Spleen (tissue), 7 donors: ENCODE measurements at regions not wholly inside any gene's neighbourhood (a gene's known extent, or its start where the extent isn't known, plus 50 kb on each side); places are given as distances from the start of the nearest gene placed in this dataset.
"Not testable (repeated sequence)": the region's sequence is repeated elsewhere in the genome, so short reads cannot be mapped to it uniquely, and the experiment has no call there.

Source experiments
- CTCF ChIP-seq, 11 experiments: fragments of 200-600 bp in 7 of 11; fragments of 450-650 bp in 4 of 11; sonication (generic) in 4 of 11; IDR thresholded peaks in 8 of 11; conservative IDR thresholded peaks in 3 of 11; 1 replicate in 7 of 11; 2 replicates in 4 of 11; pipeline versions ENCODE4 v1.4.0 to v1.8.0; 2016 to 2021; ENCODE audit warnings: antibody characterized with exemption in 11 of 11, inconsistent platforms in 4 of 11, mild to moderate bottlenecking in 1 of 11
- POLR2A ChIP-seq, 3 donors: fragments of 450-650 bp; IDR thresholded peaks; one replicate each; pipeline ENCODE4 v1.5.1; 2017; ENCODE audit warnings: antibody characterized with exemption in 3 of 3, mild to moderate bottlenecking in 1 of 3
- donor health status: DM: no; HTN: no; CAD: no; lungs with moderate emphysema.
- donor health status: DM: no; HTN: no; CAD: no.
- donor health status: DM: no; HTN: no; CAD: no.

- not testable (repeated sequence) for TF ChIP-seq POLR2A (IDR thresholded peaks at IDR 0.05); CTCF (IDR thresholded peaks at IDR 0.05 in 8 of 11, conservative IDR thresholded peaks at IDR 0.05 in 3 of 11)
These were observed 89.6 kb upstream of the SHOX start for GRCh38 chrX:541006-541405.
